ENCODE measurements at regions not wholly inside any gene's neighbourhood (a gene's known extent, or its start where the extent isn't known, plus 50 kb on each side); places are given as distances from the start of the nearest gene placed in this dataset.

GRCh38 chr18:69175681-69176080 is 225.0 kb upstream of the DOK6 start:
- WGBS, 10 experiments: 20 to 100% (median 77%) methylated on average over 1 to 2 of the region's 2 CpGs; no CpG with 5 or more reads in 2 of the 10 experiments
- in situ Hi-C loops (cut with MboI; ENCODE audit: low pct_unique_long_range_greater_than_20kb in 2 of 9, low sequenced_read_pairs in 9 of 9, unreplicated experiment in 9 of 9): no loop called here
- Histone ChIP-seq H3K27ac (no peak overlapping the region), H3K4me1 (replicated peaks in 1 of 2) (no peaks in the 10 kb centered on the region), H3K4me3 (no peak overlapping the region)
- no peak for ATAC-seq (replicated peaks in 6 of 8)

GRCh38 chr18:69176741-69177140 is 223.9 kb upstream of the DOK6 start:
- WGBS, 10 experiments: 17 to 100% (median 82%) methylated on average over 1 to 3 of the region's 3 CpGs; no CpG with 5 or more reads in 2 of the 10 experiments
- no peak overlapping the region for H3K4me3 ChIP-seq
- in situ Hi-C loops (cut with MboI; ENCODE audit: low pct_unique_long_range_greater_than_20kb in 2 of 9, low sequenced_read_pairs in 9 of 9, unreplicated experiment in 9 of 9): no loop called here
- H3K4me1 ChIP-seq (replicated peaks in 1 of 2): no peaks in the 10 kb centered on the region
- no peak overlapping the region for H3K27ac ChIP-seq
- ATAC-seq (replicated peaks in 6 of 8): no peak

DNA sequence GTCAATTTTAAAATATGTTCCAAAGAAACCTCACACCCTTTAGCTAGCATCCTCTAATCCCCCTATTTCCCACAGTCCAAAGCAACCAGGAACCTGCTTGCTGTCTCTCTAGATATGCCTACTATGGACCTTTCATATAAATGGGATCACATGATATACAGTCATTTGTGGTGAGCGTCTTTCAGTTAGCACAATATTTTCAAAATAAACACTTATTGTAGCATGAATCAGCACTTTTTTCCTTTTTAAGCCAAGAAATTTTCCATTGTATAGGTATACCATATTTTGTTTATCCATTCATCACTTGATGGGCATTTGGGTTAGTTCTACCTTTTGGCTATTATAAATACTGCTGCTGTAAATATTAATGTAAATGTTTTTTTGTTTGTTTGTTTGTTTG is 223.0 kb upstream of the DOK6 start:
- in situ Hi-C loops (cut with MboI; ENCODE audit: low pct_unique_long_range_greater_than_20kb in 2 of 9, low sequenced_read_pairs in 9 of 9, unreplicated experiment in 9 of 9): no loop called here
- H3K4me3 ChIP-seq: no peak overlapping the region
- no peak for ATAC-seq (replicated peaks in 6 of 8)
- no peaks in the 10 kb centered on the region for H3K4me1 ChIP-seq (replicated peaks in 1 of 2)
- H3K27ac ChIP-seq: no peak overlapping the region
- 33 to 100% (median 100%) methylated on average over 1 of the region's 1 CpG; no CpG with 5 or more reads in 5 of the 10 experiments for WGBS, 10 experiments

DNA sequence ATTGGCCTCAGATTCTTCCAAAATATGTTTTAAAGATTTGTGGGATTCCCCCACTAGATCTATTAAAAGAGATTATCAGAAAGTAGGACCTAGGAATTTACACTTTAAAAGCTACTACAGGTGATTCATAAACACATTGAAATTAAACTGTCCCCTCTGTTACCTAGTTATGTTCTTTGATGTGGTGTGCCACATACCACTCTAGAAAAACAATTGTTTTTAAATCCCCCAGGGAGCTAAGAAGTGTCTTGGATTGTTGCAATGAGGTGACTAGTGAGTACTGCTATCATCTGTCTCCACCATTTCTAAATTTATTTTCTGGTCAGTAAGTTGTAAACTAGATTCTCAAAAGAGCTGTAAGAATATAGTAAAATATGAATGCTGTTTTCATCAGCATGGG is 214.5 kb upstream of the DOK6 start:
- H3K4me3 ChIP-seq: no peak overlapping the region
- in situ Hi-C loops (cut with MboI; ENCODE audit: low pct_unique_long_range_greater_than_20kb in 2 of 9, low sequenced_read_pairs in 9 of 9, unreplicated experiment in 9 of 9): no loop called here
- H3K4me1 ChIP-seq (replicated peaks in 1 of 2): no peaks in the 10 kb centered on the region
- no peak overlapping the region for H3K27ac ChIP-seq
- ATAC-seq (replicated peaks in 6 of 8): no peak

GRCh38 chr18:69196336-69196735 is 204.4 kb upstream of the DOK6 start:
- no peaks in the 10 kb centered on the region for H3K4me1 ChIP-seq (replicated peaks in 1 of 2)
- H3K4me3 ChIP-seq: no peak overlapping the region
- WGBS, 10 experiments: 18 to 100% (median 71%) methylated on average over 1 to 3 of the region's 3 CpGs; no CpG with 5 or more reads in 1 of the 10 experiments
- H3K27ac ChIP-seq: no peak overlapping the region
- no peak for ATAC-seq (replicated peaks in 6 of 8)
- in situ Hi-C loops (cut with MboI; ENCODE audit: low pct_unique_long_range_greater_than_20kb in 2 of 9, low sequenced_read_pairs in 9 of 9, unreplicated experiment in 9 of 9): no loop called here

- H3K4me3 ChIP-seq: no peak overlapping the region
- H3K27ac ChIP-seq: no peak overlapping the region
- no peak for ATAC-seq (replicated peaks in 6 of 8)
- WGBS, 10 experiments: 0 to 100% (median 86%) methylated on average over 1 of the region's 1 CpG; no CpG with 5 or more reads in 1 of the 10 experiments
- in situ Hi-C loops (cut with MboI; ENCODE audit: low pct_unique_long_range_greater_than_20kb in 2 of 9, low sequenced_read_pairs in 9 of 9, unreplicated experiment in 9 of 9): no loop called here
- H3K4me1 ChIP-seq (replicated peaks in 1 of 2): no peaks in the 10 kb centered on the region
Measured at GRCh38 chr18:69205925-69206324, 194.8 kb upstream of the DOK6 start.

DNA sequence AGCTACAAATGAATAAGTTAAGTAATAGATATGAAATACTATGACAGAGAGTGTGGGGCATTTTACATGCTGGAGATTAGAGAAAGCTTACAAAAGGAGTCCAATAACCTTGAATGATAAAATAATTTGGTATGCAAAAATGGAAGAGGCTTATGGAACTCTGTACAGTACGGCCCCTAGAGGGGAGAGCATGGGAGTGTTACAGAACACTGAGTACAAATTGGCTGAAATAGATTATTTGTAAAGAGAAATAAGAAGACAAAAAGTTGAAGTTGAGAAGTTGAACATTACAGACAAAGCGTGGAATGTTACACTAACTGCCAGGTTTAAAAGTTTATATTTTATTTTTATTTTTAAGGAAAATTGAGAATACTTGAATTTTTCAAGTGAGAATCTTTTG is 192.1 kb upstream of the DOK6 start:
- H3K4me3 ChIP-seq: no peak overlapping the region
- in situ Hi-C loops (cut with MboI; ENCODE audit: low pct_unique_long_range_greater_than_20kb in 2 of 9, low sequenced_read_pairs in 9 of 9, unreplicated experiment in 9 of 9): no loop called here
- no peak overlapping the region for H3K27ac ChIP-seq
- ATAC-seq (replicated peaks in 6 of 8): no peak
- WGBS, 10 experiments: 79 to 100% (median 94%) methylated on average over 2 of the region's 2 CpGs; no CpG with 5 or more reads in 1 of the 10 experiments
- no peaks in the 10 kb centered on the region for H3K4me1 ChIP-seq (replicated peaks in 1 of 2)

- ATAC-seq (replicated peaks in 6 of 8): no peak
- no peak overlapping the region for H3K4me3 ChIP-seq
- in situ Hi-C loops (cut with MboI; ENCODE audit: low pct_unique_long_range_greater_than_20kb in 2 of 9, low sequenced_read_pairs in 9 of 9, unreplicated experiment in 9 of 9): no loop called here
- H3K4me1 ChIP-seq (replicated peaks in 1 of 2): peaks cover 3 to 4% of the 10 kb centered on the region in 2 donors
- H3K27ac ChIP-seq: no peak overlapping the region
Measured at GRCh38 chr18:69209761-69210160, 190.9 kb upstream of the DOK6 start.

DNA sequence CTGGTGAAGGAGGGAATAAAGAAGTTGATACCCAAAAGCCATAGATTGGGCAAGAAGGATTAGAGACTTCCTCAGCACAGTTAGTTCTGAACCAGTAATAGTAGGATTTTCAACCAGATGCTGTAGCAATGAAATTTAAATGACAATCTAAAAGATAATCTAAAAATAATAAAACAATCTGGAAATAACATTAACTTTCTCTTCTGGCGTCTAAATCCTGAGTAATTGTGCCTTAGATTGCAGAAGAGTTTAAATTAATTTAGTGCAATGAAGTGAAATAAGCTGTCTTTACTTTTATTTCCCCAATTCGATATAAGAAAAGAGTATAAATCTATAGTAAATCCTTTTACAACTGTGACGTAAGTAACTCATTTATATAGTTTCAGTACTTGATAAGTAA is 186.8 kb upstream of the DOK6 start:
- no peak for ATAC-seq (replicated peaks in 6 of 8)
- 58 to 100% (median 93%) methylated on average over 1 to 3 of the region's 3 CpGs for WGBS, 10 experiments
- in situ Hi-C loops (cut with MboI; ENCODE audit: low pct_unique_long_range_greater_than_20kb in 2 of 9, low sequenced_read_pairs in 9 of 9, unreplicated experiment in 9 of 9): no loop called here
- no peak overlapping the region for H3K27ac ChIP-seq
- peaks cover 15 to 25% of the 10 kb centered on the region in 2 donors for H3K4me1 ChIP-seq (replicated peaks in 1 of 2)
- no peak overlapping the region for H3K4me3 ChIP-seq

- peak in 2 of 8 experiments; percentile 12 to 15 for ATAC-seq (replicated peaks in 6 of 8)
- H3K4me1 ChIP-seq (replicated peaks in 1 of 2): peaks cover 15 to 25% of the 10 kb centered on the region in 2 donors
- 88 to 100% (median 100%) methylated on average over 1 of the region's 1 CpG; no CpG with 5 or more reads in 5 of the 10 experiments for WGBS, 10 experiments
- no peak overlapping the region for H3K4me3 ChIP-seq
- in situ Hi-C loops (cut with MboI; ENCODE audit: low pct_unique_long_range_greater_than_20kb in 2 of 9, low sequenced_read_pairs in 9 of 9, unreplicated experiment in 9 of 9): no loop called here
- H3K27ac ChIP-seq: no peak overlapping the region
Measured at GRCh38 chr18:69215161-69215560, 185.5 kb upstream of the DOK6 start.

GRCh38 chr18:69216321-69216720 is 184.4 kb upstream of the DOK6 start:
- ATAC-seq (replicated peaks in 6 of 8): peak in 4 of 8 experiments; percentile 15 to 62 (median 34)
- Histone ChIP-seq H3K4me1 (replicated peaks in 1 of 2) (peaks cover 15 to 25% of the 10 kb centered on the region in 2 donors), H3K4me3 (no peak overlapping the region), H3K27ac (no peak overlapping the region)
- in situ Hi-C loops (cut with MboI; ENCODE audit: low pct_unique_long_range_greater_than_20kb in 2 of 9, low sequenced_read_pairs in 9 of 9, unreplicated experiment in 9 of 9): no loop called here
- WGBS, 10 experiments: 0 to 55% (median 21%) methylated on average over 1 to 5 of the region's 6 CpGs

GRCh38 chr18:69217196-69218000 is 183.3 kb upstream of the DOK6 start:
- ATAC-seq (replicated peaks in 6 of 8): no peak
- Histone ChIP-seq H3K4me3 (no peak overlapping the region), H3K27ac (no peak overlapping the region), H3K4me1 (replicated peaks in 1 of 2) (peaks cover 15 to 25% of the 10 kb centered on the region in 2 donors)
- in situ Hi-C loops (cut with MboI; ENCODE audit: low pct_unique_long_range_greater_than_20kb in 2 of 9, low sequenced_read_pairs in 9 of 9, unreplicated experiment in 9 of 9): no loop called here
- WGBS, 10 experiments: 30 to 94% (median 72%) methylated on average over 1 to 7 of the region's 9 CpGs; no CpG with 5 or more reads in 2 of the 10 experiments

GRCh38 chr18:69220529-69220928 is 180.2 kb upstream of the DOK6 start:
- no peak overlapping the region for H3K27ac ChIP-seq
- H3K4me3 ChIP-seq: no peak overlapping the region
- 72 to 97% (median 80%) methylated on average over 1 to 6 of the region's 6 CpGs; no CpG with 5 or more reads in 6 of the 10 experiments for WGBS, 10 experiments
- ATAC-seq (replicated peaks in 6 of 8): no peak
- in situ Hi-C loops (cut with MboI; ENCODE audit: low pct_unique_long_range_greater_than_20kb in 2 of 9, low sequenced_read_pairs in 9 of 9, unreplicated experiment in 9 of 9): no loop called here
- peaks cover 6 to 16% of the 10 kb centered on the region in 2 donors for H3K4me1 ChIP-seq (replicated peaks in 1 of 2)

DNA sequence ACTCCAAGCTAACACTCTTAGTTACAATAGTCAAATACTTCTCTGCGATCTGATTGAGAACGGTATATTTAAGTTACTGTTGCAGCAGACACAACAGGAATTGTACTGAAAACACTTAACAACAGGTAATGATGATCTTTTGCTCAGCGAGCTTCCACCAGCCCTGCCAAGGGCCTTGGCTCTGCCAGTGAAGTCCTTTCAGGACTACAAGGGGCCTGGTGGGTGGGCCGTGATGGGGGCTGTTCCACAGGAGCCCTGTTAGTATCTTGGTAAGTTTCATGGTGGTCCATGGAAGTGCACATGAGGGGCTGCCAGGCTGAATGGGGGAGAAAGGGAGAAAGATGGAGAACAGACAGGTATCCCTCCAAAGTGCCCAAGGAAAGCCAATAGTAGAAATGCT is 178.6 kb upstream of the DOK6 start:
- no peak for ATAC-seq (replicated peaks in 6 of 8)

More for the DNA sequence above, 178.6 kb upstream of the DOK6 start:
- Histone ChIP-seq H3K4me1 (replicated peaks in 1 of 2) (peaks cover 0 to 9% of the 10 kb centered on the region in 2 donors), H3K27ac (no peak overlapping the region), H3K4me3 (no peak overlapping the region)
- in situ Hi-C loops (cut with MboI; ENCODE audit: low pct_unique_long_range_greater_than_20kb in 2 of 9, low sequenced_read_pairs in 9 of 9, unreplicated experiment in 9 of 9): no loop called here
- WGBS, 10 experiments: 33 to 100% (median 100%) methylated on average over 1 to 4 of the region's 4 CpGs; no CpG with 5 or more reads in 3 of the 10 experiments
